RWPE2 (cell line): ENCODE measurements at regions not wholly inside any gene's neighbourhood (a gene's known extent, or its start where the extent isn't known, plus 50 kb on each side); places are given as distances from the start of the nearest gene placed in this dataset.

Experiments used
- ATAC-seq: fragments of 200-7000 bp; cut with Tn5 transposase; 3 replicates; pipeline ENCODE4 v1.9.1; 2021; ENCODE audit warnings: low read depth
- DNase-seq: peaks from one replicate; pipeline ENCODE4 v3.0.0-alpha.2; 2020; ENCODE audit warnings: low spot score
- H3K27ac ChIP-seq: fragments of 450-650 bp; 2 replicates; pipeline ENCODE4 v1.5.1; 2017; ENCODE audit warnings: mild to moderate bottlenecking; ENCODE audit not compliant: poor library complexity, severe bottlenecking
- H3K27me3 ChIP-seq: fragments of 250-450 bp; sonication (Bioruptor Pico); 2 replicates; pipeline ENCODE4 v1.5.1; 2021; ENCODE audit warnings: mild to moderate bottlenecking, moderate library complexity; ENCODE audit not compliant: insufficient read depth, poor library complexity, severe bottlenecking
- H3K36me3 ChIP-seq: fragments of 250-450 bp; sonication (Bioruptor Pico); 2 replicates; pipeline ENCODE4 v1.5.1; 2020; ENCODE audit warnings: low read depth, mild to moderate bottlenecking, moderate library complexity
- H3K4me1 ChIP-seq: fragments of 250-450 bp; sonication (Bioruptor Pico); 2 replicates; pipeline ENCODE4 v1.5.1; 2021; ENCODE audit warnings: mild to moderate bottlenecking, moderate library complexity; ENCODE audit not compliant: insufficient read depth, poor library complexity, severe bottlenecking
- H3K4me3 ChIP-seq: fragments of 250-450 bp; sonication (Bioruptor Pico); 2 replicates; pipeline ENCODE4 v1.5.1; 2021; ENCODE audit warnings: mild to moderate bottlenecking, moderate library complexity; ENCODE audit not compliant: severe bottlenecking
- H3K9me3 ChIP-seq: fragments of 250-450 bp; sonication (Bioruptor Pico); 2 replicates; pipeline ENCODE4 v1.5.1; 2021; ENCODE audit warnings: mild to moderate bottlenecking, moderate library complexity; ENCODE audit not compliant: severe bottlenecking
- TF ChIP-seq, protein P1 (sequence below): fragments of 450-650 bp; IDR thresholded peaks from one replicate; pipeline ENCODE4 v1.5.1; 2017; ENCODE audit warnings: mild to moderate bottlenecking, moderate library complexity; ENCODE audit not compliant: poor library complexity, severe bottlenecking

DNA sequence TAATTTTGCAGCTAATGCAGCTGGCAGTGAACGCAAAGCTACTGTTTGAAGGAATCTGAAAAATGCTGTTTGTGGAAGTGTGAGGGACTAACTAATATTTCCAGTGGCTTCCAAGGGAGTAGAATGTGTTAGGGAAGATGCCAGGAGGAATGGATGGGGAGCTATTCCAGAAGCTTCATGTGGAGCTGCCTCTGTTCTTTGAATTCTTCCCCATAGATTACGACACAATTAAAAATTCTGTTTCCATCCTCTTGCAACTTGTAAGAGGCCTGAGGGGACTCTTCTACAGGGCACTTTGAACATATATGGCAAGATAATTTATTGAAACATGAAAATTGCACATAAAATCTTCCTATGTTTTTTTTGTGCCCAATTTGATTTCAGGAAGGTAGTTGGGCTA is 74.3 kb upstream of the CTXND1 start:
- Histone ChIP-seq H3K9me3 (no peaks in the 10 kb centered on the region), H3K27ac (no peak overlapping the region), H3K36me3 (no peaks in the 10 kb centered on the region), H3K27me3 (peaks cover 15% of the 10 kb centered on the region), H3K4me1 (no peaks in the 10 kb centered on the region), H3K4me3 (no peak overlapping the region)
- DNase-seq (no peak), ATAC-seq (no peak)
- TF ChIP-seq, protein P1, sequence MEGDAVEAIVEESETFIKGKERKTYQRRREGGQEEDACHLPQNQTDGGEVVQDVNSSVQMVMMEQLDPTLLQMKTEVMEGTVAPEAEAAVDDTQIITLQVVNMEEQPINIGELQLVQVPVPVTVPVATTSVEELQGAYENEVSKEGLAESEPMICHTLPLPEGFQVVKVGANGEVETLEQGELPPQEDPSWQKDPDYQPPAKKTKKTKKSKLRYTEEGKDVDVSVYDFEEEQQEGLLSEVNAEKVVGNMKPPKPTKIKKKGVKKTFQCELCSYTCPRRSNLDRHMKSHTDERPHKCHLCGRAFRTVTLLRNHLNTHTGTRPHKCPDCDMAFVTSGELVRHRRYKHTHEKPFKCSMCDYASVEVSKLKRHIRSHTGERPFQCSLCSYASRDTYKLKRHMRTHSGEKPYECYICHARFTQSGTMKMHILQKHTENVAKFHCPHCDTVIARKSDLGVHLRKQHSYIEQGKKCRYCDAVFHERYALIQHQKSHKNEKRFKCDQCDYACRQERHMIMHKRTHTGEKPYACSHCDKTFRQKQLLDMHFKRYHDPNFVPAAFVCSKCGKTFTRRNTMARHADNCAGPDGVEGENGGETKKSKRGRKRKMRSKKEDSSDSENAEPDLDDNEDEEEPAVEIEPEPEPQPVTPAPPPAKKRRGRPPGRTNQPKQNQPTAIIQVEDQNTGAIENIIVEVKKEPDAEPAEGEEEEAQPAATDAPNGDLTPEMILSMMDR, result no peak

GRCh38 chr15:80328496-80328895 is 75.7 kb upstream of the ARNT2 start:
- H3K4me3 ChIP-seq, result no peak overlapping the region
- H3K36me3 ChIP-seq, result no peaks in the 10 kb centered on the region
- H3K27me3 ChIP-seq, result peaks cover 13% of the 10 kb centered on the region
- H3K4me1 ChIP-seq, result no peaks in the 10 kb centered on the region
- no peak for ATAC-seq
- H3K9me3 ChIP-seq, result no peaks in the 10 kb centered on the region
- H3K27ac ChIP-seq, result no peak overlapping the region
- DNase-seq, result no peak
- TF ChIP-seq, protein P1, result no peak

DNA sequence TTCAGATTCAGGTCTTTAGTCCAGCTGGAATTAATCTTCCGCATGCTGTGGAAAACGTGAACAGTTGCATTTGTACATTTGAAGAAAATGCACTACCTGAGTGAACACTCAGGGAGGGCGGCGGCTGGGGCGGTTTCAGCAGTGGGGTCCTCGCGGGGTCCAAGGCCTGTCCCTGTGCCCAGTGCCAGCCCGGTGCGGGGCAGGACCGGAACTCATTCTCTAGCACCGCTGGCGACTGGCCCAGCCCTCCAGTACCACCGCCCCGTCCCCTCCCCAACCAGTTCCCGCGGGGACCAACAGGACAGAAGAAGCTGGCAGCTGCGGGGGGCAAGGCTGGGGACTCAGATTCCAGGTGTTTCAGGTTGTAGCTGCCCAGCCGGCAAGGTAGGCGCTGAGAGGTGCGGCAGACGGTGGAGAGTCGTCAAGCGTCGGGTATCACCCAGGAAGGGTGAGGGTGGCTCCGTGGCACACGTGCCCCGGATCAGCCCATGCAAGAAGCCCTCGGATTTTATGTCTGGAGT is 72.2 kb upstream of the ARNT2 start:
- no peak overlapping the region for H3K4me3 ChIP-seq
- ATAC-seq, result no peak
- DNase-seq, result peak; percentile 71
- peaks cover 20% of the 10 kb centered on the region for H3K27me3 ChIP-seq
- no peak overlapping the region for H3K27ac ChIP-seq
- H3K4me1 ChIP-seq, result no peaks in the 10 kb centered on the region
- TF ChIP-seq, protein P1, result no peak
- no peaks in the 10 kb centered on the region for H3K36me3 ChIP-seq
- H3K9me3 ChIP-seq, result no peaks in the 10 kb centered on the region

GRCh38 chr15:80333261-80333660 is 70.9 kb upstream of the ARNT2 start:
- TF ChIP-seq, protein P1, result no peak
- Histone ChIP-seq H3K9me3 (no peaks in the 10 kb centered on the region), H3K27me3 (peaks cover 31% of the 10 kb centered on the region), H3K27ac (no peak overlapping the region), H3K4me3 (no peak overlapping the region), H3K36me3 (no peaks in the 10 kb centered on the region), H3K4me1 (no peaks in the 10 kb centered on the region)
- ATAC-seq, result no peak
- DNase-seq, result no peak

- Histone ChIP-seq H3K36me3 (no peaks in the 10 kb centered on the region), H3K9me3 (no peaks in the 10 kb centered on the region), H3K27me3 (peaks cover 40% of the 10 kb centered on the region), H3K4me3 (no peak overlapping the region), H3K27ac (no peak overlapping the region), H3K4me1 (no peaks in the 10 kb centered on the region)
- ATAC-seq, result no peak
- TF ChIP-seq, protein P1, result no peak
- DNase-seq, result no peak
Observed at GRCh38 chr15:80334521-80334920, 69.7 kb upstream of the ARNT2 start.
